ENCODE measurements at regions not wholly inside any gene's neighbourhood (a gene's known extent, or its start where the extent isn't known, plus 50 kb on each side); places are given as distances from the start of the nearest gene placed in this dataset.

DNA sequence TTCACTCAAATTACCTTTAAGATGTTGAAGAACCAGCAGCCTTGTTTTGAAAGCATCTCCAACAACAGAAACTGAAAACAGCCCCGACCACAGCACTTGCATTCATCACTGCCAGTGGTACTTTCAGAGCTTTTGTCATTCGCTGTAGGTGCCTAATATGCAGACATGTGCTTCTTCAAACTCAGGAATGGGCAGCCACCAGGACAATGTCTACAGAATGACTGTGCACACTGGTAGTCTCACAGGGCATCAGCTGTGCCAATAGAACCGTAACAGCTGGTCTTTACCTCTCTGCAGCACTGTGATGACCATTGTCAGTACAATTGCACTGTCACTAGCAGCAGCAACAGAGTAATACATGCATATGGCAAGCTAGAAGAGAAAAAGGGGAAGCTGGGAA, 1149.7 kb downstream of the STPG2 start:
- TF ChIP-seq TEAD4 (IDR thresholded peaks at IDR 0.05), result no peak
- TF ChIP-seq, protein P1, sequence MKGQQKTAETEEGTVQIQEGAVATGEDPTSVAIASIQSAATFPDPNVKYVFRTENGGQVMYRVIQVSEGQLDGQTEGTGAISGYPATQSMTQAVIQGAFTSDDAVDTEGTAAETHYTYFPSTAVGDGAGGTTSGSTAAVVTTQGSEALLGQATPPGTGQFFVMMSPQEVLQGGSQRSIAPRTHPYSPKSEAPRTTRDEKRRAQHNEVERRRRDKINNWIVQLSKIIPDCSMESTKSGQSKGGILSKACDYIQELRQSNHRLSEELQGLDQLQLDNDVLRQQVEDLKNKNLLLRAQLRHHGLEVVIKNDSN (IDR thresholded peaks at IDR 0.05), result no peak
- no peak for TF ChIP-seq EP300 (IDR thresholded peaks at IDR 0.05; ENCODE audit: borderline replicate concordance)
- no peak for TF ChIP-seq RAD21 (IDR thresholded peaks at IDR 0.05; ENCODE audit: low read depth)
- no peak for TF ChIP-seq YY1 (IDR thresholded peaks at IDR 0.05; ENCODE audit: low read depth)
- TF ChIP-seq TCF12 (IDR thresholded peaks at IDR 0.05; ENCODE audit: low read depth), result no peak
- no peak for TF ChIP-seq NFIC (IDR thresholded peaks at IDR 0.05)
- no peak for TF ChIP-seq CREB1 (IDR thresholded peaks at IDR 0.05; ENCODE audit: low read depth)

DNA sequence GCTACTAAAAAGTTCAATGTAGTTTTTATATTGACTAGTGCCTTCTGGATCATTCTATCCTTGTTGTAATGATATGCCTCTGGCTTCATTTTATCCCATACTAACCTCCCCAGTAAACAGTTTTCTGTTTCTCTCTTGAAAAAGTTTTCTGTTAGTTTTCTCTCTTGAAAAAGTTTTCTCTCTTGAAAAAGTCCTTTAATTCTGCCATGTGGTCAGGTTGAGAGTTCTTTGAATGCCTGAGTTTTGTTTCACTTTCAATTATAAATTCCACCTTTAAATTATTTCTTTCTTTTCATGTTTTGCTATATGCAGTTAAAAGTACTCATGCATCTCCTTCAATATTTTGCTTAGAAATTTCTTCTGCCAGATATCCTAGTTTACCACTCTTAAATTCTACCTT, 1139.6 kb downstream of the STPG2 start:
- no peak for TF ChIP-seq CREB1 (IDR thresholded peaks at IDR 0.05; ENCODE audit: low read depth)
- TF ChIP-seq TAF1 (IDR thresholded peaks at IDR 0.05; ENCODE audit: low read depth), result no peak
- no peak for TF ChIP-seq TCF12 (IDR thresholded peaks at IDR 0.05; ENCODE audit: low read depth)
- TF ChIP-seq NFIC (IDR thresholded peaks at IDR 0.05), result no peak
- no peak for TF ChIP-seq TEAD4 (IDR thresholded peaks at IDR 0.05)
- TF ChIP-seq ZBTB7A (IDR thresholded peaks at IDR 0.05; ENCODE audit: low read depth), result no peak
- TF ChIP-seq YY1 (IDR thresholded peaks at IDR 0.05; ENCODE audit: low read depth), result no peak
- no peak for TF ChIP-seq EP300 (IDR thresholded peaks at IDR 0.05; ENCODE audit: borderline replicate concordance)
- no peak for TF ChIP-seq EGR1 (IDR thresholded peaks at IDR 0.05)
- TF ChIP-seq, protein P2, sequence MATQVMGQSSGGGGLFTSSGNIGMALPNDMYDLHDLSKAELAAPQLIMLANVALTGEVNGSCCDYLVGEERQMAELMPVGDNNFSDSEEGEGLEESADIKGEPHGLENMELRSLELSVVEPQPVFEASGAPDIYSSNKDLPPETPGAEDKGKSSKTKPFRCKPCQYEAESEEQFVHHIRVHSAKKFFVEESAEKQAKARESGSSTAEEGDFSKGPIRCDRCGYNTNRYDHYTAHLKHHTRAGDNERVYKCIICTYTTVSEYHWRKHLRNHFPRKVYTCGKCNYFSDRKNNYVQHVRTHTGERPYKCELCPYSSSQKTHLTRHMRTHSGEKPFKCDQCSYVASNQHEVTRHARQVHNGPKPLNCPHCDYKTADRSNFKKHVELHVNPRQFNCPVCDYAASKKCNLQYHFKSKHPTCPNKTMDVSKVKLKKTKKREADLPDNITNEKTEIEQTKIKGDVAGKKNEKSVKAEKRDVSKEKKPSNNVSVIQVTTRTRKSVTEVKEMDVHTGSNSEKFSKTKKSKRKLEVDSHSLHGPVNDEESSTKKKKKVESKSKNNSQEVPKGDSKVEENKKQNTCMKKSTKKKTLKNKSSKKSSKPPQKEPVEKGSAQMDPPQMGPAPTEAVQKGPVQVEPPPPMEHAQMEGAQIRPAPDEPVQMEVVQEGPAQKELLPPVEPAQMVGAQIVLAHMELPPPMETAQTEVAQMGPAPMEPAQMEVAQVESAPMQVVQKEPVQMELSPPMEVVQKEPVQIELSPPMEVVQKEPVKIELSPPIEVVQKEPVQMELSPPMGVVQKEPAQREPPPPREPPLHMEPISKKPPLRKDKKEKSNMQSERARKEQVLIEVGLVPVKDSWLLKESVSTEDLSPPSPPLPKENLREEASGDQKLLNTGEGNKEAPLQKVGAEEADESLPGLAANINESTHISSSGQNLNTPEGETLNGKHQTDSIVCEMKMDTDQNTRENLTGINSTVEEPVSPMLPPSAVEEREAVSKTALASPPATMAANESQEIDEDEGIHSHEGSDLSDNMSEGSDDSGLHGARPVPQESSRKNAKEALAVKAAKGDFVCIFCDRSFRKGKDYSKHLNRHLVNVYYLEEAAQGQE (IDR thresholded peaks at IDR 0.05; ENCODE audit: low read depth), result no peak
- TF ChIP-seq, protein P1 (IDR thresholded peaks at IDR 0.05), result no peak
- TF ChIP-seq, protein P3, sequence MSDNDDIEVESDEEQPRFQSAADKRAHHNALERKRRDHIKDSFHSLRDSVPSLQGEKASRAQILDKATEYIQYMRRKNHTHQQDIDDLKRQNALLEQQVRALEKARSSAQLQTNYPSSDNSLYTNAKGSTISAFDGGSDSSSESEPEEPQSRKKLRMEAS (IDR thresholded peaks at IDR 0.05), result no peak
- no peak for TF ChIP-seq FOXM1 (IDR thresholded peaks at IDR 0.05; ENCODE audit: borderline replicate concordance, low read depth)
- no peak for TF ChIP-seq RAD21 (IDR thresholded peaks at IDR 0.05; ENCODE audit: low read depth)
- no peak for TF ChIP-seq CEBPB (IDR thresholded peaks at IDR 0.05)

DNA sequence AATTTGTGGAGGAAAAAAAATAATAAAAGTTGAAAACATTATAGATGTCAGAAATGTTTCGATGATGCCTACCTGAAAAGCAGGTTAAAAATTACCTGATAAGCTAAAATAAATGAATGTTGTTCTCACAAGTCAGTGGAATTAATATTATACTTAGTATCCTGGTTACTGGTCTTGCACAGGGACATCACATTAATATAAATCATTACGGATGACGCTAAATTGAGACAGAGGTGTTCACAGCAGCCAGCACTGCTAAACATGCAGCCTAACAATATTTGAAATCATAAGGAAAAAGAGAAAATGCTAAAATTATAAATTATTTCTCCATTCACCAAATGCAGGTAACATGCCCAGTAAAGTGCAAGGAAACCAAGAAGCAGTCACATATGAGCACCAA, 1130.0 kb downstream of the STPG2 start:
- no peak for TF ChIP-seq TEAD4 (IDR thresholded peaks at IDR 0.05)
- no peak for TF ChIP-seq ZBTB7A (IDR thresholded peaks at IDR 0.05; ENCODE audit: low read depth)
- TF ChIP-seq, protein P1 (IDR thresholded peaks at IDR 0.05), result no peak
- no peak for TF ChIP-seq CREB1 (IDR thresholded peaks at IDR 0.05; ENCODE audit: low read depth)
- no peak for TF ChIP-seq TAF1 (IDR thresholded peaks at IDR 0.05; ENCODE audit: low read depth)
- TF ChIP-seq YY1 (IDR thresholded peaks at IDR 0.05; ENCODE audit: low read depth), result no peak
- TF ChIP-seq TCF12 (IDR thresholded peaks at IDR 0.05; ENCODE audit: low read depth), result no peak
- TF ChIP-seq, protein P2 (IDR thresholded peaks at IDR 0.05; ENCODE audit: low read depth), result no peak
- no peak for TF ChIP-seq NFIC (IDR thresholded peaks at IDR 0.05)
- no peak for TF ChIP-seq RAD21 (IDR thresholded peaks at IDR 0.05; ENCODE audit: low read depth)
- no peak for TF ChIP-seq FOXM1 (IDR thresholded peaks at IDR 0.05; ENCODE audit: borderline replicate concordance, low read depth)
- TF ChIP-seq CEBPB (IDR thresholded peaks at IDR 0.05), result no peak
- TF ChIP-seq, protein P3 (IDR thresholded peaks at IDR 0.05), result no peak
- TF ChIP-seq EGR1 (IDR thresholded peaks at IDR 0.05), result no peak
- TF ChIP-seq EP300 (IDR thresholded peaks at IDR 0.05; ENCODE audit: borderline replicate concordance), result no peak

DNA sequence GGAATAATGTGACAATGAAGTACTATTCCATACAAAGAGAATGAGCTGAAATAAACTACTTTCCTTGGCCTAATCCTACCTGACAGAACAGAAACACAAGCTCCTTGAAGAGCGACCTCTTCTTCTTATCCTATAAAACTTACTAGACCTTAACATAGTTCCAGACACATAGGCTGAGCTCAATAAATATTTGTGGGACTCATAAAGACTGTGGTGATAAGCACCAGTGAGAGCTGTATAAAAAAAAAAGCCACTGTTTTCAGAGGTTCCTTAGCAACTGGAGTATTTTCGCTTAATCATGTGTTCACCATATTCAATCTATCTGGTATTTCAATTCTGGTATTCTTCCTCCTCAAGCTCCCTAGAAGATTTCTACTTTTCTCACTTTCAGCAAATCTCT, 1129.6 kb downstream of the STPG2 start:
- TF ChIP-seq YY1 (IDR thresholded peaks at IDR 0.05; ENCODE audit: low read depth), result no peak
- TF ChIP-seq EP300 (IDR thresholded peaks at IDR 0.05; ENCODE audit: borderline replicate concordance), result no peak

DNA sequence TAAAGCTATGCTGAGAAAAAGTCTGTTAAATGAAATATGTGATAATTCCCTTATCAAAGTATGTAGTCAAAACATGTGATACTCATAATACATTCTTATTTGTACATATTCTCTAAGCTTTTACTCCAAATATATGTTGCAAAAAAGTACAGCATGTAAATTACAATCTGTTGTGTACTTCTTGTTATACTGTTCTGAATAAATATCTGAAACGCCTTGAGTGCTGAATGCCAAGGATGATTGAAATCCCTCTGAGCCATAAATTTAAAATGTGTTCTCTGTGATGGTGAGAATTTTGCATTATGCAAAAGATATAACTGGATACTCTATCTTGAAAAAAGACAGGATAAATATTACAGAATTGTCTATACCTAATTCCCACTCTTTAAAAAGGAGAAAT, 1128.0 kb downstream of the STPG2 start:
- TF ChIP-seq FOXM1 (IDR thresholded peaks at IDR 0.05; ENCODE audit: borderline replicate concordance, low read depth) (no peak), TAF1 (IDR thresholded peaks at IDR 0.05; ENCODE audit: low read depth) (no peak)

DNA sequence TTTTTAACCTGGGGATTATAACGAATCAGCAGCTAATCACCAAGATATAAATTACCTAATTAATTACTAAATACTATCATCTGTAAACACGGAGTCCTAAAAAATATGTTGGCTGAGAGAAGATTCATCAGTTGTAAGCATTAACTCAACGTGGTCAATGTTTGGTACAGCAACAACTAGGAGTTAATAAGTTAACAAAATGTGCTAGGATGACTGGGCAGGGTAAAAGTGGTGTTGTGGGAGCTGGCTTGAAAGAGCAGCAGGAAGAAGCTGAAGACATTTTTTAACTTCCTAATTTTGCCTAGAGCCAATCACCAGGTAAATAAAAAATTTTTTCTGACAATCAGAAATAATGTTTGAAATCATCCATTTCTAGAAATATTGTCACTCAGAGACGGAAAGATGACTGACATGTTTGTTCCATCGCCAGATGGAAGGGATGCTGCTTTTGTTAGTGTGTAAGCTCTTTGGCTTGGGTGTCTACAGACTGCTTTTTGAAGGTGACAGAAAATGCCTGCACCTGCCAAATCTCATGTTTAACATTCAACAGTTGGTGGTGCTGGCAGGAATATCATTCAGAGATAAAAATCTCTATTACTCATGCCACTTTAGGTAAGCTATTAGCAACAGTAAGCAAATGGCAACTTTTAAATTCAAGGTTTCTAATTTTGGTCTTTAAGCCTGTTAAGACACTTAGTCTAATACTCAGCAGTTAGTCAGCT, 1126.9 kb downstream of the STPG2 start:
- TF ChIP-seq TCF12 (IDR thresholded peaks at IDR 0.05; ENCODE audit: low read depth) (no peak), FOXM1 (IDR thresholded peaks at IDR 0.05; ENCODE audit: borderline replicate concordance, low read depth) (no peak), TEAD4 (IDR thresholded peaks at IDR 0.05) (no peak), EP300 (IDR thresholded peaks at IDR 0.05; ENCODE audit: borderline replicate concordance) (no peak), NFIC (IDR thresholded peaks at IDR 0.05) (no peak), RAD21 (IDR thresholded peaks at IDR 0.05; ENCODE audit: low read depth) (no peak), CREB1 (IDR thresholded peaks at IDR 0.05; ENCODE audit: low read depth) (no peak)
- TF ChIP-seq, protein P1 (IDR thresholded peaks at IDR 0.05), result no peak
- TF ChIP-seq, protein P2 (IDR thresholded peaks at IDR 0.05; ENCODE audit: low read depth), result no peak

All from Ishikawa (cell line).